ENCODE measurements at regions not wholly inside any gene's neighbourhood (a gene's known extent, or its start where the extent isn't known, plus 50 kb on each side); places are given as distances from the start of the nearest gene placed in this dataset.

DNA sequence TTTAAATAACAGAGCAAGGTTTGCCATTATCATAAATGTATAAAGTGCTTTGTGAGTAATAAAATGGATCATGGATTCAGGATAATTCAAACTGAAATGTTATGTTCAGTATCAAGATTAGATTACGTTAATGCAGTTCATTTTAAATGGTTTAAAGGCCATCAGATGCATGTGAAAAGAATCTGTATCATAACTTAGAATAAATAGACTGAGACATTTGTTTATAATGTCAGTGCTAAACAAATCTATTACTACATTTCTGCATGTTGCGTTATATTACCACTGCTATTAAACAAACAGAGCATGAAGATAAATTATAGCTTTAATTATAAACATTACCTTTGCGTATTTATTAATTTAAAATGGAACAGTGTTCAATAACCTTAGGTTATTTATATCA lies 160.2 kb downstream of the TOX3 start:
- no peak overlapping the region for H3K4me3 ChIP-seq (ENCODE audit: low read depth, low read length)
- no peaks in the 10 kb centered on the region for H3K27me3 ChIP-seq (ENCODE audit: control insufficient read depth, insufficient read depth, low read length)
- DNase-seq (ENCODE audit: low read depth in 4 of 6, low spot score in 6 of 6) = peak in 1 of 6 donors; percentile 82
- no peak overlapping the region for H3K27ac ChIP-seq (ENCODE audit: low read depth, low read length)
- no peaks in the 10 kb centered on the region for H3K9me3 ChIP-seq (ENCODE audit: control insufficient read depth, insufficient read depth, low read length)
- no peaks in the 10 kb centered on the region for H3K36me3 ChIP-seq (ENCODE audit: control insufficient read depth, insufficient read depth, low read length)
- no peaks in the 10 kb centered on the region for H3K4me1 ChIP-seq (ENCODE audit: control insufficient read depth, insufficient read depth, low read length)
- no CpG with 5 or more reads among the region's 3 CpGs for WGBS (ENCODE audit: insufficient coverage)

DNA sequence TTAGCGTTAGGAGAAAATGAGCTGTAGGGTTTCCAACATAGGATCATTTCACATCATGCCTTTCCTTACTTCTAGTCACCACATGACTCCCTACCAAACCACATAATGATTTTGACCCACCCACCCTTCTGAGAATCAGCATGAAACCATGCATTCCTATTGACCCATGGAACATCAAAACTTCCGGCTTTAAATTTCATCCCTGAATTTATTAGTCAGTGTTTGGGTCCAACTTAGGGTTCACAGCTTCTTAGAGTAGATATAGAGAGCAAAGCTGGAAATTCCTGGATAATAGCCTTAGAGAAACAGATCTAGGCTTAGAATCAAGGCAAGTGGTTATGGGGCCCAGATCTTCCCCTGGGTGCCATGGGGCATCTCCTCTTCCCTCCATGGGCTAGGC lies 162.6 kb downstream of the TOX3 start:
- no peaks in the 10 kb centered on the region for H3K9me3 ChIP-seq (ENCODE audit: control insufficient read depth, insufficient read depth, low read length)
- WGBS (ENCODE audit: insufficient coverage) = no CpG with 5 or more reads among the region's 2 CpGs
- H3K36me3 ChIP-seq (ENCODE audit: control insufficient read depth, insufficient read depth, low read length) = no peaks in the 10 kb centered on the region
- DNase-seq (ENCODE audit: low read depth in 4 of 6, low spot score in 6 of 6) = no peak
- H3K4me3 ChIP-seq (ENCODE audit: low read depth, low read length) = no peak overlapping the region
- H3K4me1 ChIP-seq (ENCODE audit: control insufficient read depth, insufficient read depth, low read length) = no peaks in the 10 kb centered on the region
- H3K27me3 ChIP-seq (ENCODE audit: control insufficient read depth, insufficient read depth, low read length) = no peaks in the 10 kb centered on the region
- H3K27ac ChIP-seq (ENCODE audit: low read depth, low read length) = no peak overlapping the region

DNA sequence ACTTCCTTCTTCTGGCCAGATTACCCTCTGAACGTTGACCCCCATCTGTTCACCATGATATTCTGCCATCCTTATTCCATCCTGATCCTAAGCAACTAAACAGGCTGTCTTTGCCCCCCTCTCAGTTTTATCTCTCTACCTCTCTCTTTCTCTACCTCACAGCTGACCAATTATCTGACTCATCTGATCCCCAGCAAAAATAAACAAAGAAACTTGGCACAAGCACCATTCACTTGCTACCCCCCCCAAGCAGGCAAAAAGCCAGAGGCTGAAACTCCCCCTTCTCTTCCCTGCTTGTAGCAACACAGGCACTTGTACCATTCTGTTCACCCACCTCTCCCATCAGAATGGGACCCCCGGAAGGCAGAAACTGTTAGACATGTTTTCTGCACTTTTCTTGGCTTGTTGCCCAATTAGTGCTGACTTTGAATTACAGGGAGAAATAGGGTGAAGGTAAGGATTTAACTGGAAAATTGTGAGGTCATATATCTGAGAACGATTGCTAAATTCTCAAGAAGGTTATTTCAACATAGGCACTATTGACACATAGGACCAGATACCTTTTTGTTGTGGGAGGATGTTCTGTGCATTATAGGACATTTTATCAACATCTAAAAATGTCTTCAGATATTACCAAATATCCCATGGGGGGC lies 163.2 kb downstream of the TOX3 start:
- WGBS (ENCODE audit: insufficient coverage) = 33% methylated on average over 1 of the region's 3 CpGs
- H3K4me1 ChIP-seq (ENCODE audit: control insufficient read depth, insufficient read depth, low read length) = no peaks in the 10 kb centered on the region
- H3K9me3 ChIP-seq (ENCODE audit: control insufficient read depth, insufficient read depth, low read length) = no peaks in the 10 kb centered on the region
- no peak overlapping the region for H3K27ac ChIP-seq (ENCODE audit: low read depth, low read length)
- no peak overlapping the region for H3K4me3 ChIP-seq (ENCODE audit: low read depth, low read length)
- peak in 1 of 6 donors; percentile 25 for DNase-seq (ENCODE audit: low read depth in 4 of 6, low spot score in 6 of 6)
- H3K36me3 ChIP-seq (ENCODE audit: control insufficient read depth, insufficient read depth, low read length) = no peaks in the 10 kb centered on the region
- no peaks in the 10 kb centered on the region for H3K27me3 ChIP-seq (ENCODE audit: control insufficient read depth, insufficient read depth, low read length)

GRCh38 chr16:52383119-52383518 lies 163.8 kb downstream of the TOX3 start:
- Histone ChIP-seq H3K4me3 (ENCODE audit: low read depth, low read length) (no peak overlapping the region), H3K27me3 (ENCODE audit: control insufficient read depth, insufficient read depth, low read length) (no peaks in the 10 kb centered on the region), H3K4me1 (ENCODE audit: control insufficient read depth, insufficient read depth, low read length) (no peaks in the 10 kb centered on the region), H3K27ac (ENCODE audit: low read depth, low read length) (no peak overlapping the region), H3K36me3 (ENCODE audit: control insufficient read depth, insufficient read depth, low read length) (no peaks in the 10 kb centered on the region), H3K9me3 (ENCODE audit: control insufficient read depth, insufficient read depth, low read length) (no peaks in the 10 kb centered on the region)
- 40% methylated on average over 1 of the region's 3 CpGs for WGBS (ENCODE audit: insufficient coverage)
- peak in 1 of 6 donors; percentile 65 for DNase-seq (ENCODE audit: low read depth in 4 of 6, low spot score in 6 of 6)

- no peak overlapping the region for H3K4me3 ChIP-seq (ENCODE audit: low read depth, low read length)
- no peaks in the 10 kb centered on the region for H3K27me3 ChIP-seq (ENCODE audit: control insufficient read depth, insufficient read depth, low read length)
- 100% methylated on average over 1 of the region's 1 CpG for WGBS (ENCODE audit: insufficient coverage)
- no peak for DNase-seq (ENCODE audit: low read depth in 4 of 6, low spot score in 6 of 6)
- no peak overlapping the region for H3K27ac ChIP-seq (ENCODE audit: low read depth, low read length)
- no peaks in the 10 kb centered on the region for H3K9me3 ChIP-seq (ENCODE audit: control insufficient read depth, insufficient read depth, low read length)
- H3K4me1 ChIP-seq (ENCODE audit: control insufficient read depth, insufficient read depth, low read length) = no peaks in the 10 kb centered on the region
- no peaks in the 10 kb centered on the region for H3K36me3 ChIP-seq (ENCODE audit: control insufficient read depth, insufficient read depth, low read length)
Measured at GRCh38 chr16:52379551-52379950, 167.4 kb downstream of the TOX3 start.

DNA sequence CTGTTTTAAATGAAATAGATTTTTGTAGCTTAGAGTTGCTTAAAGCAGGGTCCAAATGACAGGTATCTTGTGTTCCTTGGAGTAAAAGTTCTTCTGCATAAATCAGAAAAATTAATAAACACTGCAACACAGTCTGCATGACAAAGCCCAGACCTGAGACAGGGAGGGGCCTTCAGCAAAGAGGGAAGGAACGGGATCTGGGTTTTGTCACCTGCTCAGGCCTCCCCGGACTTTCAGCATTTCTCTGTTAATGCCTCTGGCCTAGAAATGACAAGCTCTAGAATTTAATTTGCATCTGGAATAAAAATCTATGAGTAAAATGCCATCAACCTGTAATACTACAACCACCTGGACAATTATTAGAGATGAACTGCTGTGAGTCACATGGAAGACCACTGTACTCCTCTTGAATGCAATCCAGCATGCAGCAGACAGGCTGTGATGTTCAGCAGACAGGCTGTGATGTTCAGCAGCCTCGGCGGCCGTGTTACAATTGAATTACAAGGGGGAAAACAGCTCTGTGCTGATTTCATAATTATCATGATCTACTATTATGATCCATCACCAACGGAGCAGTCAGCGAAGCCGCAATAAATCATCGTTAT lies 170.2 kb downstream of the TOX3 start:
- Histone ChIP-seq H3K36me3 (ENCODE audit: control insufficient read depth, insufficient read depth, low read length) (no peaks in the 10 kb centered on the region), H3K27me3 (ENCODE audit: control insufficient read depth, insufficient read depth, low read length) (no peaks in the 10 kb centered on the region), H3K4me1 (ENCODE audit: control insufficient read depth, insufficient read depth, low read length) (no peaks in the 10 kb centered on the region), H3K27ac (ENCODE audit: low read depth, low read length) (no peak overlapping the region), H3K9me3 (ENCODE audit: control insufficient read depth, insufficient read depth, low read length) (no peaks in the 10 kb centered on the region), H3K4me3 (ENCODE audit: low read depth, low read length) (no peak overlapping the region)
- DNase-seq (ENCODE audit: low read depth in 4 of 6, low spot score in 6 of 6) = peak in 1 of 6 donors; percentile 73
- WGBS (ENCODE audit: insufficient coverage) = no CpG with 5 or more reads among the region's 9 CpGs

GRCh38 chr16:52372313-52372712 lies 174.6 kb downstream of the TOX3 start:
- no peaks in the 10 kb centered on the region for H3K36me3 ChIP-seq (ENCODE audit: control insufficient read depth, insufficient read depth, low read length)
- H3K4me1 ChIP-seq (ENCODE audit: control insufficient read depth, insufficient read depth, low read length) = no peaks in the 10 kb centered on the region
- H3K27me3 ChIP-seq (ENCODE audit: control insufficient read depth, insufficient read depth, low read length) = no peaks in the 10 kb centered on the region
- DNase-seq (ENCODE audit: low read depth in 4 of 6, low spot score in 6 of 6) = no peak
- H3K27ac ChIP-seq (ENCODE audit: low read depth, low read length) = no peak overlapping the region
- no peak overlapping the region for H3K4me3 ChIP-seq (ENCODE audit: low read depth, low read length)
- no peaks in the 10 kb centered on the region for H3K9me3 ChIP-seq (ENCODE audit: control insufficient read depth, insufficient read depth, low read length)

- no peaks in the 10 kb centered on the region for H3K27me3 ChIP-seq (ENCODE audit: control insufficient read depth, insufficient read depth, low read length)
- no peak overlapping the region for H3K4me3 ChIP-seq (ENCODE audit: low read depth, low read length)
- WGBS (ENCODE audit: insufficient coverage) = 77% methylated on average over 3 of the region's 4 CpGs
- no peaks in the 10 kb centered on the region for H3K4me1 ChIP-seq (ENCODE audit: control insufficient read depth, insufficient read depth, low read length)
- H3K9me3 ChIP-seq (ENCODE audit: control insufficient read depth, insufficient read depth, low read length) = no peaks in the 10 kb centered on the region
- DNase-seq (ENCODE audit: low read depth in 4 of 6, low spot score in 6 of 6) = no peak
- no peaks in the 10 kb centered on the region for H3K36me3 ChIP-seq (ENCODE audit: control insufficient read depth, insufficient read depth, low read length)
- no peak overlapping the region for H3K27ac ChIP-seq (ENCODE audit: low read depth, low read length)
Measured at GRCh38 chr16:52368859-52369258, 178.1 kb downstream of the TOX3 start.

- Histone ChIP-seq H3K27ac (ENCODE audit: low read depth, low read length) (no peak overlapping the region), H3K9me3 (ENCODE audit: control insufficient read depth, insufficient read depth, low read length) (no peaks in the 10 kb centered on the region), H3K4me1 (ENCODE audit: control insufficient read depth, insufficient read depth, low read length) (no peaks in the 10 kb centered on the region), H3K27me3 (ENCODE audit: control insufficient read depth, insufficient read depth, low read length) (no peaks in the 10 kb centered on the region), H3K36me3 (ENCODE audit: control insufficient read depth, insufficient read depth, low read length) (no peaks in the 10 kb centered on the region), H3K4me3 (ENCODE audit: low read depth, low read length) (no peak overlapping the region)
- WGBS (ENCODE audit: insufficient coverage) = 80% methylated on average over 1 of the region's 2 CpGs
- DNase-seq (ENCODE audit: low read depth in 4 of 6, low spot score in 6 of 6) = no peak
Measured at GRCh38 chr16:52367821-52368220, 179.1 kb downstream of the TOX3 start.

DNA sequence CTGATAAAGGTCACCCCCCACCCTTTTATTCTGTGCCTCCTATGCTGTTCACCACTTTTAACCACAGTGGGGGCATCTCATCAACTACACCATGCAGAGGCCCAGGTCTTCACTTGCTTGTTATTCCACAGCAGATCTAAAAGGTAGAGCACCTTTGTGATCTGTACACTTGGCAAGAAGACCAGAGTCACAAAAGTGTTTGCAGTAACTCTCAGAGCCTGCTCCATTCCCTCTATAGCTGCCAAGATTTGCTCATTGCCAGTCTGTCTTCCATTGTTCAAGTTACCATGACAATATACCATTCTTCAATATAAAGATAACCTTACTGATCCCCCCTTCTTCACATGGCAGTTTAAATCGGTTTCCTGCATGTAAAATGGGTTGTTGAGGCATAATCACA lies 180.0 kb downstream of the TOX3 start:
- Histone ChIP-seq H3K9me3 (ENCODE audit: control insufficient read depth, insufficient read depth, low read length) (no peaks in the 10 kb centered on the region), H3K36me3 (ENCODE audit: control insufficient read depth, insufficient read depth, low read length) (no peaks in the 10 kb centered on the region), H3K4me1 (ENCODE audit: control insufficient read depth, insufficient read depth, low read length) (no peaks in the 10 kb centered on the region), H3K4me3 (ENCODE audit: low read depth, low read length) (no peak overlapping the region), H3K27ac (ENCODE audit: low read depth, low read length) (no peak overlapping the region), H3K27me3 (ENCODE audit: control insufficient read depth, insufficient read depth, low read length) (no peaks in the 10 kb centered on the region)
- no peak for DNase-seq (ENCODE audit: low read depth in 4 of 6, low spot score in 6 of 6)
- no CpG with 5 or more reads among the region's 1 CpG for WGBS (ENCODE audit: insufficient coverage)
